Nephron progenitor cell (in vitro differentiated cells): ENCODE measurements at regions not wholly inside any gene's neighbourhood (a gene's known extent, or its start where the extent isn't known, plus 50 kb on each side); places are given as distances from the start of the nearest gene placed in this dataset.

ENCODE experiments used
- DNase-seq: peaks from one replicate; pipeline ENCODE4 v3.0.0; 2021
- H3K27ac Mint-ChIP-seq: 2 replicates; pipeline ENCODE4 v1.8.0; 2021; ENCODE audit warnings: mild to moderate bottlenecking, moderate library complexity, mixed read lengths
- H3K27me3 Mint-ChIP-seq: 2 replicates; pipeline ENCODE4 v1.8.0; 2021; ENCODE audit warnings: mild to moderate bottlenecking, low read depth, mixed read lengths; ENCODE audit not compliant: poor library complexity
- H3K36me3 Mint-ChIP-seq: 2 replicates; pipeline ENCODE4 v1.8.0; 2021; ENCODE audit warnings: low read depth, mixed read lengths
- H3K4me1 Mint-ChIP-seq: 2 replicates; pipeline ENCODE4 v1.8.0; 2021; ENCODE audit warnings: mixed read lengths
- H3K4me3 Mint-ChIP-seq: 2 replicates; pipeline ENCODE4 v1.8.0; 2021; ENCODE audit warnings: mild to moderate bottlenecking, moderate library complexity, mixed read lengths
- H3K9me3 Mint-ChIP-seq: 2 replicates; pipeline ENCODE4 v1.8.0; 2021; ENCODE audit warnings: mild to moderate bottlenecking, moderate library complexity, mixed read lengths
- TF ChIP-seq, protein P1 (sequence below): fragments of 200-600 bp; sonication (generic); IDR thresholded peaks from 2 replicates; pipeline ENCODE4 v1.5.0; 2021; ENCODE audit warnings: antibody characterized with exemption

- H3K4me1 Mint-ChIP-seq, result no peaks in the 10 kb centered on the region
- H3K36me3 Mint-ChIP-seq, result no peaks in the 10 kb centered on the region
- no peak overlapping the region for H3K4me3 Mint-ChIP-seq
- H3K27ac Mint-ChIP-seq, result no peak overlapping the region
- no peaks in the 10 kb centered on the region for H3K27me3 Mint-ChIP-seq
- DNase-seq, result no peak
- TF ChIP-seq, protein P1, sequence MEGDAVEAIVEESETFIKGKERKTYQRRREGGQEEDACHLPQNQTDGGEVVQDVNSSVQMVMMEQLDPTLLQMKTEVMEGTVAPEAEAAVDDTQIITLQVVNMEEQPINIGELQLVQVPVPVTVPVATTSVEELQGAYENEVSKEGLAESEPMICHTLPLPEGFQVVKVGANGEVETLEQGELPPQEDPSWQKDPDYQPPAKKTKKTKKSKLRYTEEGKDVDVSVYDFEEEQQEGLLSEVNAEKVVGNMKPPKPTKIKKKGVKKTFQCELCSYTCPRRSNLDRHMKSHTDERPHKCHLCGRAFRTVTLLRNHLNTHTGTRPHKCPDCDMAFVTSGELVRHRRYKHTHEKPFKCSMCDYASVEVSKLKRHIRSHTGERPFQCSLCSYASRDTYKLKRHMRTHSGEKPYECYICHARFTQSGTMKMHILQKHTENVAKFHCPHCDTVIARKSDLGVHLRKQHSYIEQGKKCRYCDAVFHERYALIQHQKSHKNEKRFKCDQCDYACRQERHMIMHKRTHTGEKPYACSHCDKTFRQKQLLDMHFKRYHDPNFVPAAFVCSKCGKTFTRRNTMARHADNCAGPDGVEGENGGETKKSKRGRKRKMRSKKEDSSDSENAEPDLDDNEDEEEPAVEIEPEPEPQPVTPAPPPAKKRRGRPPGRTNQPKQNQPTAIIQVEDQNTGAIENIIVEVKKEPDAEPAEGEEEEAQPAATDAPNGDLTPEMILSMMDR, result no peak
- peaks cover 4% of the 10 kb centered on the region for H3K9me3 Mint-ChIP-seq
These were observed 92.5 kb downstream of the TMPRSS5 start for GRCh38 chr11:113613619-113614018.

GRCh38 chr11:113604186-113604585 is 101.9 kb downstream of the TMPRSS5 start:
- peaks cover 30% of the 10 kb centered on the region for H3K9me3 Mint-ChIP-seq
- no peaks in the 10 kb centered on the region for H3K4me1 Mint-ChIP-seq
- H3K4me3 Mint-ChIP-seq, result no peak overlapping the region
- H3K27me3 Mint-ChIP-seq, result peaks cover 11% of the 10 kb centered on the region
- no peak overlapping the region for H3K27ac Mint-ChIP-seq
- no peak for DNase-seq
- TF ChIP-seq, protein P1, result no peak
- no peaks in the 10 kb centered on the region for H3K36me3 Mint-ChIP-seq

- no peaks in the 10 kb centered on the region for H3K4me1 Mint-ChIP-seq
- H3K36me3 Mint-ChIP-seq, result no peaks in the 10 kb centered on the region
- peaks cover 11% of the 10 kb centered on the region for H3K27me3 Mint-ChIP-seq
- TF ChIP-seq, protein P1, result no peak
- no peak for DNase-seq
- H3K4me3 Mint-ChIP-seq, result no peak overlapping the region
- no peak overlapping the region for H3K27ac Mint-ChIP-seq
- H3K9me3 Mint-ChIP-seq, result peaks cover 30% of the 10 kb centered on the region
These were observed 102.6 kb downstream of the TMPRSS5 start for GRCh38 chr11:113603277-113604059.

DNA sequence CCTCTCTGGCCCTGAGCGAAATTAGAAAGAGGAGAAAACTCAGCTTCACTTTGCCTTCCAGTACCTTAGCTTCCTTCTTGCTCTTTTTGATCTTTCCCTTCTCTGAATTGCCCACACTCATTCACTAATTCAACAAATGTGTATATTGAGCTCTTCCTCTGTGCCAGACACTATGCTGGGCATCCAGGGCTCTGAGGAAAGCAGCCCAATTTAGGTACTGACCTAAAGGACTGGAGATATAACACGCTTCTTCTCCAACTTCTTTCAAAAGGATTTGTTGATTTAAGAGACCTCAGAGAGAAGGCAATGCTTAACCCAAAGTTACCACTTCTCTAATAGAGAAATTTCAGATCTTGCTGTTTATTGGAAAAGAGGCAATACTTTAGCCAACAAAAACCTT is 103.6 kb downstream of the TMPRSS5 start:
- Mint-ChIP-seq H3K27me3 (peaks cover 11% of the 10 kb centered on the region), H3K4me3 (no peak overlapping the region), H3K27ac (no peak overlapping the region), H3K9me3 (peaks cover 30% of the 10 kb centered on the region), H3K36me3 (no peaks in the 10 kb centered on the region), H3K4me1 (no peaks in the 10 kb centered on the region)
- DNase-seq, result no peak
- TF ChIP-seq, protein P1, result no peak

DNA sequence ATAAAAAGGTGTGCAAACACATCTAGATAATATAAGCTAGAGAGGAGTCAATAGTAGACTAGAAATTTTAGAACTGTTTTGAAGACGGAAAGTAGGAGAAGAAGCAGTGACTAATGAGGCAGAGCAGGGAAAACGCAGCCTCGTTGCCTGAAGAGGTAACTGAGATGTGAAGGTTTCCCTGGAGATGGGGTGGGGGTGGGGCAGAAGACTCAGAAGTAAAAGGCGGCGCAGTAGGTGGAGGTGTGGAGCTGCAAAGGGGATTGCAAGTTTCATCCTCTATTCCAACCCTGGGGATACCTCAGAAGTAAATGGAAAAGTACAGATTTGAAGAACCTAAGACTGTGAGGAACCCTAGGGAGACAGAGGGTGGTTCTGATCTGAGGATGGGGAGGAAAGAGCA is 109.5 kb downstream of the TMPRSS5 start:
- Mint-ChIP-seq H3K4me1 (no peaks in the 10 kb centered on the region), H3K27ac (no peak overlapping the region), H3K4me3 (no peak overlapping the region), H3K9me3 (peaks cover 22% of the 10 kb centered on the region), H3K27me3 (peaks cover 17% of the 10 kb centered on the region), H3K36me3 (peaks cover 11% of the 10 kb centered on the region)
- no peak for DNase-seq
- TF ChIP-seq, protein P1, result no peak
